ENCODE measurements at regions not wholly inside any gene's neighbourhood (a gene's known extent, or its start where the extent isn't known, plus 50 kb on each side); places are given as distances from the start of the nearest gene placed in this dataset.

DNA sequence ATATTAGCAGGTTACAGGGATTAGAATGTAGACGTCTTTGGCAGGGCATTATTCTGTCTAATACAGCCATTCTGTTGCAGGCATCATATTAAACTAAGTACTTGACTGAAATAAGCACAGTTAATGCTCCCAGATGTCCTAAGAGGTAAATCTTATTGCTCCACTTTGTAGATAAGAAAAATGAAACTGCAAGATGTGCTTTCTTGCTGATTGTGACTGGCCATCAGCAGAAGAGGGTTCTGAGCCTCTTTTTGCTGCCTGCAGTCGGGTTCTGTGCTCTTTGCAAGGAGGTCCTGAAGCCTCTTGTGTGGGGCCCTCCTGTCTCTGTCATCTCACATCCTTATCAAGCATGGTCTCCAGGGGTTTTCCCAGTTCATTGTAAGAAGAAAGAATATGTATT lies 167.1 kb downstream of the KCNJ2 start:
- TF ChIP-seq, protein P1, sequence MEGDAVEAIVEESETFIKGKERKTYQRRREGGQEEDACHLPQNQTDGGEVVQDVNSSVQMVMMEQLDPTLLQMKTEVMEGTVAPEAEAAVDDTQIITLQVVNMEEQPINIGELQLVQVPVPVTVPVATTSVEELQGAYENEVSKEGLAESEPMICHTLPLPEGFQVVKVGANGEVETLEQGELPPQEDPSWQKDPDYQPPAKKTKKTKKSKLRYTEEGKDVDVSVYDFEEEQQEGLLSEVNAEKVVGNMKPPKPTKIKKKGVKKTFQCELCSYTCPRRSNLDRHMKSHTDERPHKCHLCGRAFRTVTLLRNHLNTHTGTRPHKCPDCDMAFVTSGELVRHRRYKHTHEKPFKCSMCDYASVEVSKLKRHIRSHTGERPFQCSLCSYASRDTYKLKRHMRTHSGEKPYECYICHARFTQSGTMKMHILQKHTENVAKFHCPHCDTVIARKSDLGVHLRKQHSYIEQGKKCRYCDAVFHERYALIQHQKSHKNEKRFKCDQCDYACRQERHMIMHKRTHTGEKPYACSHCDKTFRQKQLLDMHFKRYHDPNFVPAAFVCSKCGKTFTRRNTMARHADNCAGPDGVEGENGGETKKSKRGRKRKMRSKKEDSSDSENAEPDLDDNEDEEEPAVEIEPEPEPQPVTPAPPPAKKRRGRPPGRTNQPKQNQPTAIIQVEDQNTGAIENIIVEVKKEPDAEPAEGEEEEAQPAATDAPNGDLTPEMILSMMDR (IDR thresholded peaks at IDR 0.05), result no peak
- no peak for TF ChIP-seq POLR2A (IDR thresholded peaks at IDR 0.05)
